Left renal cortex interstitium (tissue), 4 donors: ENCODE measurements at regions not wholly inside any gene's neighbourhood (a gene's known extent, or its start where the extent isn't known, plus 50 kb on each side); places are given as distances from the start of the nearest gene placed in this dataset.
A peak's percentile ranks its signal among the peaks of the same experiment; 100 is the strongest.

Experiments used
- DNase-seq, 4 donors: peaks; one replicate each; pipeline ENCODE4 v3.0.0-alpha.2; 2013; ENCODE audit warnings: low read depth in 4 of 4, low spot score in 2 of 4, missing footprints in 1 of 4

DNA sequence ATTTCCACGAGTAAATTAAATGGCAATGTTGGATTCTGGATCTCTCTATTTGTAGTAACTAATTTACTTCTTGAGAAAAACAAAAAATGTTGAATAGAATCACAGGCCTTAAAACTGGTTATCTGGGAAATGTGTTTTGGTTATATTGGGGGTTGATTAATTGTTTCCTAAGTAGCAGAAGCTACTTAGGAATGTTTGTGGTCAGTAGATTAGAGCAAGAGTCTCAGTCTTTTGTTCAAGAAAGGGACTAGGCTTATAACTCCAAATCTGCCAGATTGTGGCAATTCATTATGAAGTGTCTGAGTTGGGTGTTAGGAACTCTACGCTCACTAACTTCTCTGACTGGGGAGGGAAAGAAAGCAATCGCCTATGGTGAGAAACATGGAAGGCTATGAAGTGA lies 244.3 kb upstream of the PHYHIPL start:
- no peak for DNase-seq

GRCh38 chr10:58932577-58933314 lies 243.7 kb upstream of the PHYHIPL start:
- no peak for DNase-seq

- no peak for DNase-seq
Observed at GRCh38 chr10:58936364-58936763, 240.1 kb upstream of the PHYHIPL start.

- no peak for DNase-seq
Observed at GRCh38 chr10:58937423-58937822, 239.0 kb upstream of the PHYHIPL start.

GRCh38 chr10:58942724-58943123 lies 233.7 kb upstream of the PHYHIPL start:
- DNase-seq: no peak

DNA sequence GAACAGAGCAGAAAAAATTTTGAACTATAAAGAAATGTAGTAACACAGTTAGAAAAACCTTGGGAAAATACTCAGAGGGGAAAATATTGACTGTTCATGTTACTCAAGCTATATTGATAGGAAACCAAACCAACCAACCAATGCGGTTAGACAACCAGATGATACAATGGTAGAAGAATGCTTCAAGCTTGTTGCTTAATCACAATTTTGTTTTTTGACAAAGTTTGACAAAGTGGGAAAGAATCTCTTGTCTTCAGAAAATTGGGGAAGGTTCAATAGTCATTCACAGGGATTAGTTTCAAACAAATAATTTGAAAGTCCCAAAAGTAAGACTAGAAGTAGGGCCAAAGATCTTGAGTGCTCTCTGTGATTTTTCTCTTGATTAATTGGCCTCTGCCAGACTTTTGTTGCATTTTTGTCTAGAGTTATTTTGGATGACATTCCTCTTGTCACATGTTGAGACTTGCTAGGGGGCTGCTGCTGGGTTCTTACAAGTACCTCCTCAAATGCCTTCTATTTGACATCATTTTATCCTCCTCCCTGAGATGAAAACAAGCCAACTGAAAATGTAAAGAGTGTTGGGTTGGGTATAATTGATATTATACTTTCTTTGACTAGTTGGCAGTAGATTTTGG lies 233.1 kb upstream of the PHYHIPL start:
- no peak for DNase-seq

DNA sequence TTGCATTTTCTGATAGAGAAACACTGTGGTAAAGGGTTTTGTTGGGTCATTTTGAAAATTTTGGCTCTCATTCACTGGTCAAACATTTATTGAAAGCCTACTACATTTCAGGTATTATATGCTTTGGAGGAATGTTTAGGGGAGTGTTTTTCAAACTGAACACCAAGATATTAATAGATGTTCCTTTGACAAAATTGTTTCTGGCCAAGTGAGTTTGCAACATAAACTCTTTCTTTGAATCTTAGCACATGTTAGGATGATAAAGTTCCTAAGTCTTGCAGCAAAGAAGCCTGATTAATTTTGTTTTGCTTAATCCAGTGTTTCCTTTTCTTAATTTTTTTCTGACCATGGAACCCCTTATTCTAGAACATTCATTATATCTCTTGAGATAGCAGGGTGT lies 232.5 kb upstream of the PHYHIPL start:
- DNase-seq: no peak

- DNase-seq: no peak
Observed at GRCh38 chr10:58948303-58948702, 228.1 kb upstream of the PHYHIPL start.

DNA sequence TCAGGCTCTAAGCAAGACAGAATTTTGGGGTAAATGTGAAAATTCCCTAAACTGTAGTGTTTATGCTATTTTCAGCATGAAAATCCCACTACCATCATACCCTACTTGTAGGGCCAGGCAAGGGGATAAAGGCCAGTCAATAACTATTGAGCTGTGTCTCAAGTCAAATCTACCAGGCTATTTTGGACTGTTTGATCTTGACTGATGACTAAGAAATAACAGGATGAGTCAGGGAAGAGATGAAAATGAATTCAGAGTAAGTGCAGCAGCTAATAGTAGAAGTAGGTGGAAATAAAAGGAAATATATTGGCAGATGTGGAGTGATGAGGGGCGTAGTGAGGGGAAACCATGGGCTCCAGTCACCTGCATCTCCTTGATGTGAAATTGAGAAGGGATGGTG lies 225.8 kb upstream of the PHYHIPL start:
- DNase-seq: no peak

- DNase-seq: no peak
Observed at GRCh38 chr10:58951087-58951486, 225.4 kb upstream of the PHYHIPL start.

DNA sequence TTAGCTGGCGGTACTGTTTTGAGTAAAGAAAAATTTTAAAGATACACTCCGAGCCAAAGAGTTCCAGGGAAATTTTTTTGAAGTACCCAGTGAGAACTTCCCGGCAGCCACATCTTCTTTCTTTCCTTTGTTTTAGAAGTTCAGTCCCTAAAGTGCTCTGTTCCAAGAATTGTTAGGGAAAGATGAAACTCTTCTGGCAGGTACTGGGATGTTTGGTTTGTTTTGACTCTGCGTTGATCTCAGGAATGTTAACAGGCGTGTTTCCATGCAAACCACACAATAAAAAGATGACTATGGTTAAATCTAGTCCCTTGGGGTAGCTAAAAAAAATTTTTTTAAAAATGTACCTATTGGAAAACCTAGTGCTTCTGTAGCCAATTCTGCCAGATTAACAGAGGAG lies 224.7 kb upstream of the PHYHIPL start:
- DNase-seq: no peak

GRCh38 chr10:58952162-58952601 lies 224.3 kb upstream of the PHYHIPL start:
- DNase-seq: no peak

DNA sequence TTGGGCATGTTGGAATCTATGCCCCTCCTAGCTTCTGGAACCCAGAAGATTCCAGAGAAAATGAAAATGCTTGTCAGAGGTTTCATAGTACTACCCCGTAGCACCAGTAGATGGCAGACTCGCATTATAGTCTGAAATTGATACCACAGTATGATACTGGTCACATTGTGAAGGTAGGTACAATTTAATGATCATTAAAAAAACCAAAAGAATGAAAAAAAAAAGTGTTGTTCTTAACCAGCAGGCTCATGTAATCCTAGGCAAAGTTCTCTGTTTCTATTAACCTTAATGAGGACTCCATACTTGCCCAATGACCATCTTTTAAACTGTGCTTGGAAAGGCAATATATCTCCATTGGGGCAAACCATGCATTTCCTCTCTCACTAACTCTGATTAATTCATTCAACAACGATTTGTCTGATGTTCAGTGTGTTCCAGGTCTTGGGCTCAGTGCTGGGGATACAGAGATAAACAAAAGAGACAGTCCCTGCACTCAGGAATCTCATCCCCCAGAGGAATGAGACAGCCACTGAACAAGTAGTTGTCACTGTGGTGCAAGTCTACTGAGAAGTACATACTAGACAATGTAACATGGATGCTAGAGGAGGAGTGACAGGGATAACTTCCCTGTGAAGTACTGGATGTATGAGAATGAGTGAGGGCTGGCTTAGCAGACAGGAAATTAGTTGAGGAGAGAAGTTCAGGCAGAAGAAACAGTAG lies 223.5 kb upstream of the PHYHIPL start:
- DNase-seq: peak in 1 of 4 donors; percentile 28

DNA sequence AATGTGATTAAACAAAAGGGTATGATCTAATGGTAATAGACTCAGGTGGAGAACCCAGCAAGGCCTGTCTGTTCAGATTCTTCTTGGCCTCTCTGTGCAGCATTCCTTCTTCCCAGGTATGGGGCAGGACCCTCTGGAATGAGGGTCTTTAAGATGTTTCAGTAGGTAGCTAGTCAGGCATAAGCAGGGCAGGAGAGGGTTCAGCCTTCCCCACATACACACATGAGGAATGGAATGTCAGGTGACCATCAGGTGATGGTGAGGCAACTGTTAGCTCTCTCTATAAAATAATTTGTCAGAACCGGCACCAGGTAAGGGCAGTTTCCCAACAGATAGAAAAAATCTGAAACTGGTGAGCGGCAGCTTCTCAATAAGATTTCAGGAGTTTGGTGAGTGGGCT lies 222.3 kb upstream of the PHYHIPL start:
- DNase-seq: no peak

DNA sequence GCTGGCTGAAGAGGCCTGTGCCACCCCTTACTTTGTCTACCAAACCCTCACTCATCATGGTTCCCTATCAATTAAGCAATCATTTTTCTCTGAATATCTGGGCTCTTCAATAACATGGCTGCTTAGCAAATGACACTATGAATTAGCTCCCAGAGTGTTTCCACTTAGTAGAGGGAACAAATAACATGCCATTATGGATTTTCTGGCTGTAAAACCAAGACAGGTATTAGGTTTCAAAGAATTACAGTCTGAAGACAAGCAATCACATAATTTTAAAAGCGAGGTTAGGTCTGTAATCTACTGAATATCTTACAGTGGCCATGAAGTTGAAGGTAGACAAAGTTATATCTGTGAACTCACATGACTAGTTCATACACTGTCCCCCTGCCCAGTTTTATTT lies 220.8 kb upstream of the PHYHIPL start:
- DNase-seq: no peak

DNA sequence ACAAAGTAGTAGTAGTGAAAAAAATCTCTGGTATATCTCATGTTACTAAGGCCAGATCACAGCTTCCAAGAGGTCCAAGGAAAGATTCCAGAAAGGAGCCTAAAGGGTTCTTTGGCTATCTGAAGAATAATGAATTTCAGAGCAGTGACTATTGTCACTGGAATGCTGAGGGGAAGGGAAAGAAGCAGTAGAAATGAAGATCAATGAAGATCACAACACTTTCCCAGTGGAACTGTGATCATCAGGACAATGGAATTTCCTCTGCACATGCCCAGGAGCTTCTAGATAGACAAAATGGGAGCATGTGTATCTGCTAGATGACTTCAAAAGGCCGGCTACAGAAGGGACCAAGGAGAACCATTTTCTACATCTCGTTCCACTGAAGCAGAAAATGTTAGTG lies 219.5 kb upstream of the PHYHIPL start:
- no peak for DNase-seq

- no peak for DNase-seq
Observed at GRCh38 chr10:58957517-58957916, 218.9 kb upstream of the PHYHIPL start.

GRCh38 chr10:58963101-58963534 lies 213.3 kb upstream of the PHYHIPL start:
- DNase-seq: no peak

- DNase-seq: no peak
Observed at GRCh38 chr10:58963723-58964124, 212.7 kb upstream of the PHYHIPL start.

- DNase-seq: no peak
Observed at GRCh38 chr10:58965855-58966254, 210.6 kb upstream of the PHYHIPL start.

DNA sequence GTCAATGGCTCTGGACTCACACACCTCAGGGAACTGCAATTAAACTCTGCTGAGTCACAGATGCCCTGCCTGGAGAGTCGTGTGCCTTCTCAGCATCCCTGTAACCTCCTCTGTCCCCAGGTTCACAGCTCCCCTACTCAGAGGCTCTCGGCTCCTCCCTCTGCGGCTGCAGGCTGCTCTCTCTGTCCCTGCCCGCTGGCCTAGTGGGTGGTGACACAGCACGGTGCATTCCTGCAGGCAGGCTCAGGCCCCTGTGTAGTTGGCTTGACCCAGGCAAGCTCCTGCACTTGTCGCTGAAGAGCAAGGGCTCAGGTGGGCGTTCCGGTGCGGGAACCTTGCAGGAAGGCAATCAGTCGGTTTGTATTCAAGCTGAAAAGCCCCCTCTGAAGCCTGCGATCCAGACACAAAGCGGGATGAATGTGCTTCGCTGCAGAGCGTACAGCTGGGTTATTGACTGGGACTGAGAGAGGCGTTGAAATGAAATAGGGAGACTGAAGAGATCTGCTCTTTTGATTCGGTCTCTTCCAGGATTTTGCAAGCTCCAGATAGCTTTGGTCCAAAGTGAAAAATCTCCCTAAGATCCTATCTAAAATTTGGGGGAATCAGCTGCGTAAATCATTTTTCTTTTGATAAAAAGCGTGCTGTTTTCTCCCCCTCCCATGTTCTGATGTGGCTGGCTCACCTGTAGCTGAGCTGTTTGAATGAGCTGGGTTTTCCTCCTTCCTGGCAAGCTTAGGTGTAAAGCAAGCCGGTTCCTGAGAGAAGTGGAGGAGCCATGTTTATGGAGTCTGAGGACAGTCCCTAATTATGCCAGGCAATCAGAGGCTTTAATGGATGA lies 208.7 kb upstream of the PHYHIPL start:
- peak in 1 of 4 donors; percentile 13 for DNase-seq
